Vagina (tissue), 2 donors: ENCODE measurements at regions not wholly inside any gene's neighbourhood (a gene's known extent, or its start where the extent isn't known, plus 50 kb on each side); places are given as distances from the start of the nearest gene placed in this dataset.

Experiments
- DNase-seq, 2 donors: peaks; one replicate each; pipeline ENCODE4 v3.0.0-alpha.2; 2017; ENCODE audit errors: extremely low spot score in 2 of 2
- H3K27ac ChIP-seq: fragments of 200-600 bp; sonication (generic); one replicate; pipeline ENCODE4 v1.5.1; 2019
- H3K27me3 ChIP-seq: fragments of 200-600 bp; sonication (generic); one replicate; pipeline ENCODE4 v1.5.1; 2019
- H3K36me3 ChIP-seq, 2 donors: fragments of 200-600 bp; sonication (generic); one replicate each; pipeline ENCODE4 v1.5.1; 2017 to 2019
- H3K4me1 ChIP-seq: fragments of 200-600 bp; sonication (generic); one replicate; pipeline ENCODE4 v1.5.1; 2019
- H3K4me3 ChIP-seq, 2 donors: fragments of 200-600 bp; sonication (generic); 1 replicate in 1 of 2; 2 replicates in 1 of 2; pipeline ENCODE4 v1.5.1; 2016 to 2019
- H3K9me3 ChIP-seq: fragments of 200-600 bp; sonication (generic); one replicate; pipeline ENCODE4 v1.5.1; 2019
- CTCF ChIP-seq, 3 experiments: fragments of 450-650 bp in 2 of 3; fragments of 200-600 bp in 1 of 3; sonication (generic) in 1 of 3; IDR thresholded peaks; one replicate each; pipeline ENCODE4 v1.5.1; 2017 to 2019; ENCODE audit warnings: antibody characterized with exemption in 3 of 3, mild to moderate bottlenecking in 2 of 3, moderate library complexity in 2 of 3
- POLR2A ChIP-seq, 2 donors: fragments of 450-650 bp; IDR thresholded peaks; one replicate each; pipeline ENCODE4 v1.6.1; 2017; ENCODE audit warnings: antibody characterized with exemption in 2 of 2, mild to moderate bottlenecking in 2 of 2, moderate library complexity in 2 of 2
- POLR2AphosphoS5 ChIP-seq, 2 donors: sonication (generic); formaldehyde crosslinking; IDR thresholded peaks; one replicate each; pipeline ENCODE4 v1.9.0; 2017; ENCODE audit warnings: antibody characterized with exemption in 2 of 2, mild to moderate bottlenecking in 2 of 2, low read depth in 1 of 2; ENCODE audit not compliant: insufficient read depth in 1 of 2
- intact Hi-C: fragments of 100-400 bp; cut with DNase I; formaldehyde crosslinking; loops from one replicate; pipeline ENCODE4 v1.15.1; 2023

DNA sequence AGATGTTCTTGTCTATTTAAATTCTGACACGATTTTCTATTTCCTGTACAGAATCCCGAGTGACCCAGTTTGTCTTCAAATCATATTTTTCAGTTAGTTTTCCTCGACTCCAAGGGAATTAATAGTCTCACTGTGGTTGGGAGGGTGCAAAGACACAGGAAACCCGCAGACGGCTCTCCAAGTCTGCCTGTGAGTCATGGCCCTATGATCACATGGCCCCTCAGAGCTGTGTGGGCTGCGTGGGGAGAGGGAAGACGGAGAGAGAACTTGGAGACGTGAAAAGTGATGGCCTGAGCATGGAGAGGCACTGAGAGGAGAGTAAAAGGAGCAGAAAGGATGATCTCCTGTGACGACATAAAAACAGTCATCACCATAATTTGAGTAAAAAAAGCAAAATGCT is 989.9 kb downstream of the DCDC2C start:
- Histone ChIP-seq H3K36me3 (no peaks in the 10 kb centered on the region), H3K27ac (no peak overlapping the region), H3K9me3 (no peaks in the 10 kb centered on the region), H3K27me3 (no peaks in the 10 kb centered on the region), H3K4me3 (no peak overlapping the region), H3K4me1 (no peaks in the 10 kb centered on the region)
- no peak for DNase-seq
- intact Hi-C loops: loop anchor here (10.0 kb wide), 1 partner anchor 1888 kb away; no protein-coding TSS in a partner anchor
- TF ChIP-seq CTCF (IDR thresholded peaks at IDR 0.05): no peak
- TF ChIP-seq POLR2A (IDR thresholded peaks at IDR 0.05): no peak
- TF ChIP-seq POLR2AphosphoS5 (IDR thresholded peaks at IDR 0.05; ENCODE audit: insufficient read depth in 1 of 2, low read depth in 1 of 2): no peak

GRCh38 chr2:4695281-4695861 is 992.0 kb downstream of the DCDC2C start:
- no peak overlapping the region for H3K4me3 ChIP-seq
- intact Hi-C loops: loop anchor here (10.0 kb wide), 1 partner anchor 1891 kb away; no protein-coding TSS in a partner anchor
- no peaks in the 10 kb centered on the region for H3K4me1 ChIP-seq
- H3K9me3 ChIP-seq: no peaks in the 10 kb centered on the region
- H3K27ac ChIP-seq: no peak overlapping the region
- H3K36me3 ChIP-seq: no peaks in the 10 kb centered on the region
- DNase-seq: no peak
- H3K27me3 ChIP-seq: no peaks in the 10 kb centered on the region
- TF ChIP-seq POLR2AphosphoS5 (IDR thresholded peaks at IDR 0.05; ENCODE audit: insufficient read depth in 1 of 2, low read depth in 1 of 2): no peak
- no peak for TF ChIP-seq POLR2A (IDR thresholded peaks at IDR 0.05)
- no peak for TF ChIP-seq CTCF (IDR thresholded peaks at IDR 0.05)

DNA sequence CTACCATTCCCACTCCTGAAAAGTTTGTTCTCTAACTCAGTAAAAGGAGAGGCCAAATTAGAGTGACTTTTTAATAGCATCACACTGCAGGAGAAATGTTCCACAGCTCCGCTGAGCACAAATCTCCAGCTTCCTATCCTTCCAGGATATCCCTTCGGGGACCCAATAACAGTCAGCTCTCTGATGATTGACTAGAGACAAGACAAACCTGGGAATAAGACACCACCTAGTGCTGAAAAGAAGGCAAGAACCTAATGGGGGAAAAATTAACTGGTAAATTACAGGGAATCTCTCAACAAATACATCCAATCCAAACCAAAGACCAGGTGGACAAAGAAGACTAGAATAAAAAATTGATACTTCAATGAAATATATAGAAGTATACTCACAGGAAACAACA is 977.1 kb upstream of the SOX11 start:
- Histone ChIP-seq H3K27me3 (no peaks in the 10 kb centered on the region), H3K4me3 (no peak overlapping the region), H3K36me3 (no peaks in the 10 kb centered on the region), H3K9me3 (no peaks in the 10 kb centered on the region), H3K4me1 (no peaks in the 10 kb centered on the region), H3K27ac (no peak overlapping the region)
- DNase-seq: no peak
- intact Hi-C loops: no loop called here
- TF ChIP-seq CTCF (IDR thresholded peaks at IDR 0.05) (no peak), POLR2A (IDR thresholded peaks at IDR 0.05) (no peak), POLR2AphosphoS5 (IDR thresholded peaks at IDR 0.05; ENCODE audit: insufficient read depth in 1 of 2, low read depth in 1 of 2) (no peak)

GRCh38 chr2:4718777-4719176 is 973.4 kb upstream of the SOX11 start:
- no peaks in the 10 kb centered on the region for H3K4me1 ChIP-seq
- intact Hi-C loops: no loop called here
- TF ChIP-seq POLR2AphosphoS5 (IDR thresholded peaks at IDR 0.05; ENCODE audit: insufficient read depth in 1 of 2, low read depth in 1 of 2): no peak
- TF ChIP-seq POLR2A (IDR thresholded peaks at IDR 0.05): no peak
- TF ChIP-seq CTCF (IDR thresholded peaks at IDR 0.05): no peak

DNA sequence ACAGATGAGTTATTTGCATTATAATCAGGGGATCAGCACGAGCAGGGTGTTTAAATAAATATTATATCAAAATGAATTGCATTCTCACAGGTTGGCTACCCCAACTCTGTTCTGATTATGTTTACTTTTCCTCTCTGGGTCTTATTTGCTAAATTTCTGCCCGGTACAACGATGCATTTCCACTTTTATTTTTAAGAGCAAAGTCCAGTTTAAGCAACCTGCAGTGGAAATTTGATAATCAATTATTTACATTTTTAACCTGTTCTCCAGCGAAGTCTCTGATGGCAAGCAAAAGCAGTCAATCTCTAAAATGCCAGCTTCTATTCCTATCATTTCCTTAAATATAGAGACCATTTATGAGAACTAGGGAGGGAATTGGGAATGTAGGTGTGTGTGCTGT is 966.6 kb upstream of the SOX11 start:
- Histone ChIP-seq H3K36me3 (no peaks in the 10 kb centered on the region), H3K9me3 (no peaks in the 10 kb centered on the region), H3K27ac (no peak overlapping the region), H3K4me1 (no peaks in the 10 kb centered on the region), H3K4me3 (no peak overlapping the region), H3K27me3 (no peaks in the 10 kb centered on the region)
- TF ChIP-seq POLR2A (IDR thresholded peaks at IDR 0.05) (no peak), CTCF (IDR thresholded peaks at IDR 0.05) (no peak), POLR2AphosphoS5 (IDR thresholded peaks at IDR 0.05; ENCODE audit: insufficient read depth in 1 of 2, low read depth in 1 of 2) (no peak)
- intact Hi-C loops: no loop called here
- DNase-seq: no peak

More at GRCh38 chr2:4718777-4719176, 973.4 kb upstream of the SOX11 start:
- Histone ChIP-seq H3K27ac (no peak overlapping the region), H3K4me3 (no peak overlapping the region), H3K27me3 (no peaks in the 10 kb centered on the region), H3K9me3 (no peaks in the 10 kb centered on the region), H3K36me3 (no peaks in the 10 kb centered on the region)
- no peak for DNase-seq
